Tibial nerve (tissue), 4 donors: ENCODE measurements at regions not wholly inside any gene's neighbourhood (a gene's known extent, or its start where the extent isn't known, plus 50 kb on each side); places are given as distances from the start of the nearest gene placed in this dataset.
"Not testable (repeated sequence)": the region's sequence is repeated elsewhere in the genome, so short reads cannot be mapped to it uniquely, and the experiment has no call there.

Experiments
- DNase-seq, 2 donors: peaks; one replicate each; pipeline ENCODE4 v3.0.0-alpha.2; 2019; ENCODE audit warnings: low spot score in 2 of 2
- H3K27ac ChIP-seq, 4 donors: fragments of 200-600 bp; sonication (generic) in 3 of 4; one replicate each; pipeline ENCODE4 v1.5.1; 2017 to 2019; ENCODE audit warnings: mild to moderate bottlenecking in 1 of 4
- H3K27me3 ChIP-seq, 2 donors: fragments of 200-600 bp; sonication (generic) in 1 of 2; one replicate each; pipeline versions ENCODE4 v1.5.1 to v1.6.0; 2017 to 2019
- H3K36me3 ChIP-seq, 3 donors: fragments of 200-600 bp; sonication (generic); one replicate each; pipeline ENCODE4 v1.5.1; 2018 to 2019
- H3K4me1 ChIP-seq, 4 donors: fragments of 200-600 bp; sonication (generic) in 3 of 4; one replicate each; pipeline ENCODE4 v1.5.1; 2017 to 2019
- H3K4me3 ChIP-seq, 4 donors: fragments of 200-600 bp; sonication (generic) in 3 of 4; one replicate each; pipeline ENCODE4 v1.5.1; 2017 to 2019; ENCODE audit warnings: mild to moderate bottlenecking in 1 of 4, moderate library complexity in 1 of 4
- H3K9me3 ChIP-seq, 4 donors: fragments of 200-600 bp; sonication (generic) in 3 of 4; one replicate each; pipeline ENCODE4 v1.5.1; 2017 to 2019
- CTCF ChIP-seq, 5 experiments: fragments of 200-600 bp in 3 of 5; fragments of 450-650 bp in 2 of 5; sonication (generic) in 3 of 5; IDR thresholded peaks; one replicate each; pipeline ENCODE4 v1.5.1; 2016 to 2019; ENCODE audit warnings: antibody characterized with exemption in 5 of 5, mild to moderate bottlenecking in 3 of 5, moderate library complexity in 2 of 5
- EP300 ChIP-seq, 2 donors: sonication (generic); formaldehyde crosslinking; IDR thresholded peaks; one replicate each; pipeline ENCODE4 v1.6.1; 2017; ENCODE audit warnings: antibody characterized with exemption in 2 of 2, mild to moderate bottlenecking in 1 of 2
- POLR2A ChIP-seq, 2 donors: fragments of 450-650 bp; IDR thresholded peaks; one replicate each; pipeline ENCODE4 v1.6.1; 2017; ENCODE audit warnings: antibody characterized with exemption in 2 of 2, mild to moderate bottlenecking in 2 of 2, moderate library complexity in 2 of 2
- WGBS, 2 donors: methylation state at CpG; one replicate each; pipeline ENCODE4 v1.1.5; 2018; 5-methylcytosine and 5-hydroxymethylcytosine counted together

GRCh38 chr18:1078301-1078700, 173.6 kb downstream of the ADCYAP1 start:
- Histone ChIP-seq H3K27ac (no peak overlapping the region), H3K4me1 (no peaks in the 10 kb centered on the region), H3K4me3 (no peak overlapping the region), H3K9me3 (no peaks in the 10 kb centered on the region), H3K27me3 (peaks cover 0 to 2% of the 10 kb centered on the region in 2 donors), H3K36me3 (no peaks in the 10 kb centered on the region)
- TF ChIP-seq EP300 (IDR thresholded peaks at IDR 0.05): no peak
- TF ChIP-seq POLR2A (IDR thresholded peaks at IDR 0.05): no peak
- TF ChIP-seq CTCF (IDR thresholded peaks at IDR 0.05): no peak
- DNase-seq: no peak

DNA sequence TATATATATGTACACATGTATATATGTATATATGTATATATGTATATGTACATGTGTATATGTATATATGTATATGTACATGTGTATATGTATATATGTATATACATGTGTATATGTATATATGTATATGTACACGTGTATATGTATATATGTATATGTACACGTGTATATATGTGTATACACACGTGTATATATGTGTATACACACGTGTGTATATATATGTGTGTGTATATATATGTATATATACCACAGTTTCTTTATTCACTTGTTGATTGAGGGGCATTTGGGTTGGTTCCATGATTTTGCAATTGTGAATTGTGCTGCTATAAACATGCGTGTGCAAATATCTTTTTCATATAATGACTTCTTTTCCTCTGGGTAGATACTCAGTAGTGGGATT, 179.0 kb downstream of the ADCYAP1 start:
- H3K36me3 ChIP-seq, H3K27ac ChIP-seq, H3K4me1 ChIP-seq, DNase-seq, H3K4me3 ChIP-seq, H3K27me3 ChIP-seq: not testable (repeated sequence)
- H3K9me3 ChIP-seq: peaks cover 0 to 14% (median 0%) of the 10 kb centered on the region in 4 donors
- WGBS, 2 donors: 62 to 70% methylated on average over 5 of the region's 5 CpGs

DNA sequence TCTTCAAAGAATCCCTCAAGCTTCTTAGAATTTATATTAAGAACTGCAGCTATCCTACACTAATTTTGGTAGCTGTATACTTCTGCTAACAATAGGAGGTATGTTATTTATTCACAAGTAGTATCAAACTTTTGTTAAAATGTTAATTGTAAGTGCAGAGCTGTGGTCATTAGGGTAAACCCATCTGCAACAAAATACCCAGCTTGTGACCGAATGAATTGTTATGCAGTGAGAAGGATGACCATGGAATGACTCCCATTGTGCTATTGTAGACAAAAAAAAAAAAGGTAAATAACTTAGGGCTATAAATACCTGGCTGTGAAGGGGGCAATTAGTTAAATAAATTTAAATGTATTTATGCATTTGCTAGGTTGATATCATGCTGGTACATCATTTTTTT, 186.1 kb downstream of the ADCYAP1 start:
- Histone ChIP-seq H3K36me3 (no peaks in the 10 kb centered on the region), H3K4me1 (no peaks in the 10 kb centered on the region), H3K27me3 (no peaks in the 10 kb centered on the region), H3K27ac (no peak overlapping the region), H3K9me3 (peaks cover 0 to 14% (median 0%) of the 10 kb centered on the region in 4 donors), H3K4me3 (no peak overlapping the region)
- 49 to 60% methylated on average over 1 of the region's 1 CpG for WGBS, 2 donors
- no peak for DNase-seq
- TF ChIP-seq CTCF (IDR thresholded peaks at IDR 0.05) (no peak), POLR2A (IDR thresholded peaks at IDR 0.05) (no peak), EP300 (IDR thresholded peaks at IDR 0.05) (no peak)

DNA sequence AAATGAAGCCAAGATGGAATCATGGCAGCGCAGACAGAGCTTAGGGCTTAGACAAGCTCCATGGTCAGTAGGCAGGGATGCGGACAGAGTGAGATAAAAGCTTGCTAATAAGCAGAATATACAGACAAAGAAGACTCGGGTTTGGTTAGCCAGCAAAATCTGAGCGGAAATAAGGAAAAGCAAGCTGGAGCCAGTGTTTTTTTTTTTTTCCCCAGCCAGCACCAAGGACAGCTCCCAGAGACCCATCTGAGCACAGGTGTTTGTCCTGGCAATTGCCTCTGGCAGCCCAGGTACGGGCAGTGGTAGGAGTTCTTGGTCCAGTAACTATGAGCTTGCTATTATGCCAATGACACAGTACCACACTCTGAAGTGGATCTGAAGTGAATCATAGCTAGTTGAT, 187.6 kb downstream of the ADCYAP1 start:
- Histone ChIP-seq H3K4me3 (no peak overlapping the region), H3K9me3 (peaks cover 0 to 7% (median 0%) of the 10 kb centered on the region in 4 donors), H3K27me3 (no peaks in the 10 kb centered on the region), H3K27ac (no peak overlapping the region), H3K4me1 (no peaks in the 10 kb centered on the region), H3K36me3 (no peaks in the 10 kb centered on the region)
- DNase-seq: no peak
- TF ChIP-seq CTCF (IDR thresholded peaks at IDR 0.05) (no peak), POLR2A (IDR thresholded peaks at IDR 0.05) (no peak), EP300 (IDR thresholded peaks at IDR 0.05) (no peak)
- WGBS, 2 donors: 74 to 79% methylated on average over 5 of the region's 5 CpGs

GRCh38 chr18:1094409-1094808, 189.7 kb downstream of the ADCYAP1 start:
- no peaks in the 10 kb centered on the region for H3K4me1 ChIP-seq
- no peaks in the 10 kb centered on the region for H3K27me3 ChIP-seq
- 78 to 88% methylated on average over 4 of the region's 4 CpGs for WGBS, 2 donors
- TF ChIP-seq EP300 (IDR thresholded peaks at IDR 0.05): no peak
- TF ChIP-seq CTCF (IDR thresholded peaks at IDR 0.05): no peak
- no peak for TF ChIP-seq POLR2A (IDR thresholded peaks at IDR 0.05)
- H3K36me3 ChIP-seq: no peaks in the 10 kb centered on the region
- no peak for DNase-seq
- H3K9me3 ChIP-seq: no peaks in the 10 kb centered on the region
- no peak overlapping the region for H3K4me3 ChIP-seq
- H3K27ac ChIP-seq: no peak overlapping the region

- not testable (repeated sequence) for H3K9me3 ChIP-seq, H3K27me3 ChIP-seq, H3K4me3 ChIP-seq, H3K27ac ChIP-seq, H3K36me3 ChIP-seq, H3K4me1 ChIP-seq, DNase-seq
- WGBS, 2 donors: 93 to 95% methylated on average over 36 to 39 of the region's 51 CpGs
Measured at GRCh38 chr18:1097991-1098735, 193.5 kb downstream of the ADCYAP1 start.
